GM23338 (cell line): ENCODE measurements at regions not wholly inside any gene's neighbourhood (a gene's known extent, or its start where the extent isn't known, plus 50 kb on each side); places are given as distances from the start of the nearest gene placed in this dataset.

ENCODE experiments used
- ATAC-seq: fragments of 200-7000 bp; cut with Tn5 transposase; 3 replicates; pipeline ENCODE4 v1.9.1; 2020
- DNase-seq: peaks from one replicate; pipeline ENCODE4 v3.0.0-alpha.2; 2015; ENCODE audit warnings: low spot score
- H2AFZ ChIP-seq: fragments of 200-600 bp; sonication (generic); 2 replicates; pipeline ENCODE4 v1.8.0; 2016; ENCODE audit warnings: antibody characterized with exemption, mild to moderate bottlenecking, moderate library complexity
- H3F3A ChIP-seq: fragments of 200-600 bp; sonication (generic); replicated peaks from 2 replicates; pipeline ENCODE4 v1.8.0; 2017; ENCODE audit warnings: antibody characterized with exemption, mixed run types, low read depth
- H3K27ac ChIP-seq: fragments of 200-600 bp; sonication (generic); 2 replicates; pipeline ENCODE4 v1.6.1; 2016; ENCODE audit warnings: low read depth
- H3K27me3 ChIP-seq: fragments of 200-600 bp; sonication (generic); 2 replicates; pipeline ENCODE4 v1.8.0; 2016; ENCODE audit warnings: mild to moderate bottlenecking, mixed run types, moderate library complexity; ENCODE audit not compliant: insufficient read depth
- H3K36me3 ChIP-seq: fragments of 200-600 bp; sonication (generic); 2 replicates; pipeline ENCODE4 v1.8.0; 2016; ENCODE audit warnings: mild to moderate bottlenecking; ENCODE audit not compliant: insufficient read depth
- H3K4me1 ChIP-seq: fragments of 200-600 bp; sonication (generic); 2 replicates; pipeline ENCODE4 v1.8.0; 2016; ENCODE audit warnings: mild to moderate bottlenecking, moderate library complexity; ENCODE audit not compliant: insufficient read depth
- H3K4me2 ChIP-seq: fragments of 200-600 bp; sonication (generic); 2 replicates; pipeline ENCODE4 v1.7.1; 2017; ENCODE audit warnings: mixed run types
- H3K4me3 ChIP-seq: fragments of 200-600 bp; sonication (generic); 2 replicates; pipeline ENCODE4 v1.6.1; 2016; ENCODE audit warnings: mixed run types
- H3K79me2 ChIP-seq: fragments of 200-600 bp; sonication (generic); replicated peaks from 2 replicates; pipeline ENCODE4 v1.8.0; 2017; ENCODE audit warnings: mild to moderate bottlenecking; ENCODE audit not compliant: insufficient read depth
- H3K9me2 ChIP-seq: fragments of 200-600 bp; sonication (generic); 2 replicates; pipeline ENCODE4 v1.8.0; 2017; ENCODE audit not compliant: insufficient read depth
- H4K20me1 ChIP-seq: fragments of 200-600 bp; sonication (generic); replicated peaks from 2 replicates; pipeline ENCODE4 v1.8.0; 2017; ENCODE audit warnings: mild to moderate bottlenecking; ENCODE audit not compliant: insufficient read depth
- H3K27ac Mint-ChIP-seq: 2 replicates; pipeline ENCODE4 v1.8.0; 2020; ENCODE audit warnings: inconsistent platforms, mild to moderate bottlenecking, moderate library complexity, mixed read lengths
- H3K27me3 Mint-ChIP-seq: 3 replicates; pipeline ENCODE4 v1.8.0; 2022; ENCODE audit warnings: low read depth, mild to moderate bottlenecking, moderate library complexity, mixed read lengths, inconsistent platforms; ENCODE audit not compliant: insufficient read depth, poor library complexity
- H3K36me3 Mint-ChIP-seq: 3 replicates; pipeline ENCODE4 v1.8.0; 2021; ENCODE audit warnings: low read depth, mild to moderate bottlenecking, inconsistent platforms, moderate library complexity, mixed read lengths
- H3K4me1 Mint-ChIP-seq: 3 replicates; pipeline ENCODE4 v1.8.0; 2020; ENCODE audit warnings: mild to moderate bottlenecking, inconsistent platforms, mixed read lengths
- H3K4me3 Mint-ChIP-seq: 3 replicates; pipeline ENCODE4 v1.8.0; 2021; ENCODE audit warnings: moderate library complexity, mild to moderate bottlenecking, inconsistent platforms, mixed read lengths
- H3K9me3 Mint-ChIP-seq: 3 replicates; pipeline ENCODE4 v1.8.0; 2020; ENCODE audit warnings: moderate library complexity, mild to moderate bottlenecking, inconsistent platforms, mixed read lengths
- EZH2 ChIP-seq: fragments of 200-600 bp; sonication (generic); IDR thresholded peaks from one replicate; pipeline ENCODE4 v1.8.0; 2017; ENCODE audit warnings: antibody characterized with exemption, mild to moderate bottlenecking, low read depth; ENCODE audit not compliant: unreplicated experiment
- EZH2phosphoT487 ChIP-seq: fragments of 200-600 bp; sonication (generic); IDR thresholded peaks from one replicate; pipeline ENCODE4 v1.8.1; 2018; ENCODE audit warnings: antibody characterized with exemption; ENCODE audit not compliant: unreplicated experiment
- JUNB ChIP-seq: IDR thresholded peaks from one replicate; pipeline ENCODE4 v1.6.1; 2016; ENCODE audit warnings: antibody characterized with exemption; ENCODE audit not compliant: unreplicated experiment
- STAT1 ChIP-seq: IDR thresholded peaks from one replicate; pipeline ENCODE4 v1.6.1; 2016; ENCODE audit warnings: antibody characterized with exemption; ENCODE audit not compliant: unreplicated experiment
- ZNF114 ChIP-seq: fragments of 250-450 bp; sonication (Bioruptor Pico); IDR thresholded peaks from 2 replicates; pipeline ENCODE4 v1.5.0; 2020; ENCODE audit warnings: mild to moderate bottlenecking, moderate library complexity
- ZNF331 ChIP-seq: fragments of 250-450 bp; sonication (Bioruptor Pico); IDR thresholded peaks from 2 replicates; pipeline ENCODE4 v1.5.0; 2020; ENCODE audit warnings: low read depth, mild to moderate bottlenecking, moderate library complexity
- TF ChIP-seq, protein P1 (sequence below): IDR thresholded peaks from one replicate; pipeline ENCODE4 v1.6.1; 2018; ENCODE audit warnings: antibody characterized with exemption; ENCODE audit not compliant: unreplicated experiment
- TF ChIP-seq, protein P2 (sequence below): IDR thresholded peaks from 2 replicates; pipeline ENCODE4 v1.6.1; 2016; ENCODE audit warnings: antibody characterized with exemption
- TF ChIP-seq, protein P3 (sequence below), 2 experiments: fragments of 200-600 bp in 1 of 2; sonication (generic) in 1 of 2; conservative IDR thresholded peaks; 2 replicates each; pipeline versions ENCODE4 v1.5.1 to v1.6.1; 2016 to 2017; ENCODE audit warnings: antibody characterized with exemption in 2 of 2, low read depth in 2 of 2, mild to moderate bottlenecking in 2 of 2, moderate library complexity in 1 of 2

DNA sequence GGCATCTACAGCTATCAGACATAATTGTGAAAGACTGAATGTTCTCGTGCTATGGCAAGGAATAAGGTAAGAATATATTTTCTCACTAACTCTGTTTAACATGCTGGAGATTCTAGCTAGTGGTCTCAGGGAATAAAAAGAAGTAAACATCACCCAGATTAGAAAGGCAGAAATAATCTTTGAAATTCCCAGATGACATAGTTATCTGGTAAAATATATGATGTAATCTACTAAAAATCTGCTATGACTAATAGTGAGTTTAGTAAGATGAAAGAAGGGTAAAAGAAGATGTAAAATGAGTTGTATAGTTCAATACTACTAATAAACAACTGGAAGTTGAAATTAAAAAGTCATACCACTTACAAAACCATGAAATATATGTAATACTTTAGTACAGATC, 134.2 kb downstream of the DSC3 start (continued):
- TF ChIP-seq, protein P1, sequence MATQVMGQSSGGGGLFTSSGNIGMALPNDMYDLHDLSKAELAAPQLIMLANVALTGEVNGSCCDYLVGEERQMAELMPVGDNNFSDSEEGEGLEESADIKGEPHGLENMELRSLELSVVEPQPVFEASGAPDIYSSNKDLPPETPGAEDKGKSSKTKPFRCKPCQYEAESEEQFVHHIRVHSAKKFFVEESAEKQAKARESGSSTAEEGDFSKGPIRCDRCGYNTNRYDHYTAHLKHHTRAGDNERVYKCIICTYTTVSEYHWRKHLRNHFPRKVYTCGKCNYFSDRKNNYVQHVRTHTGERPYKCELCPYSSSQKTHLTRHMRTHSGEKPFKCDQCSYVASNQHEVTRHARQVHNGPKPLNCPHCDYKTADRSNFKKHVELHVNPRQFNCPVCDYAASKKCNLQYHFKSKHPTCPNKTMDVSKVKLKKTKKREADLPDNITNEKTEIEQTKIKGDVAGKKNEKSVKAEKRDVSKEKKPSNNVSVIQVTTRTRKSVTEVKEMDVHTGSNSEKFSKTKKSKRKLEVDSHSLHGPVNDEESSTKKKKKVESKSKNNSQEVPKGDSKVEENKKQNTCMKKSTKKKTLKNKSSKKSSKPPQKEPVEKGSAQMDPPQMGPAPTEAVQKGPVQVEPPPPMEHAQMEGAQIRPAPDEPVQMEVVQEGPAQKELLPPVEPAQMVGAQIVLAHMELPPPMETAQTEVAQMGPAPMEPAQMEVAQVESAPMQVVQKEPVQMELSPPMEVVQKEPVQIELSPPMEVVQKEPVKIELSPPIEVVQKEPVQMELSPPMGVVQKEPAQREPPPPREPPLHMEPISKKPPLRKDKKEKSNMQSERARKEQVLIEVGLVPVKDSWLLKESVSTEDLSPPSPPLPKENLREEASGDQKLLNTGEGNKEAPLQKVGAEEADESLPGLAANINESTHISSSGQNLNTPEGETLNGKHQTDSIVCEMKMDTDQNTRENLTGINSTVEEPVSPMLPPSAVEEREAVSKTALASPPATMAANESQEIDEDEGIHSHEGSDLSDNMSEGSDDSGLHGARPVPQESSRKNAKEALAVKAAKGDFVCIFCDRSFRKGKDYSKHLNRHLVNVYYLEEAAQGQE: no peak
- no peak for TF ChIP-seq ZNF114 (CRISPR knock-in tag)

DNA sequence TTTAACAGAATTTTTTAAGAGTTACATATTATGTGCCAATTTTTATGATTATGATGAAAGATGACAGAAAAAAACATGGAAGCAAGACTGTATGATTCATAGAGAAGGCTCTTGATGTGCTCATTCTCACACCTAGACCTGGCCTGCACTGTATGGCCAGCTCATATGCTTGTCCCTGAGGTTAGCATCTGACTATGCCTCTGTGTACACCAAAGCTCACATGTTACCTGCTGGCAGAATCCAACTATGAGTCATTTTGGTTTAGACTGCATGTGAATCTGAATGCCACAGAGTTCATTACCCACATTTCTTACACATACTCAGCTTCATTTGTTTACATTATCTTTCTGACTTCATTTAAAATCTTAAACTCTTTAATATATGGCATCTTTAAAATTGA, 139.0 kb downstream of the DSC3 start:
- no peak overlapping the region for H3K4me3 ChIP-seq
- H3K27ac ChIP-seq: no peak overlapping the region
- Mint-ChIP-seq H3K36me3 (no peaks in the 10 kb centered on the region), H3K27me3 (no peaks in the 10 kb centered on the region), H3K9me3 (no peaks in the 10 kb centered on the region), H3K27ac (no peak overlapping the region), H3K4me1 (peaks cover 14% of the 10 kb centered on the region), H3K4me3 (no peak overlapping the region)
- H3K4me1 ChIP-seq: peaks cover 6% of the 10 kb centered on the region
- no peaks in the 10 kb centered on the region for H3K79me2 ChIP-seq
- no peak for ATAC-seq
- H4K20me1 ChIP-seq: no peaks in the 10 kb centered on the region
- H3K36me3 ChIP-seq: no peaks in the 10 kb centered on the region
- H3F3A ChIP-seq: no peaks in the 10 kb centered on the region
- no peak overlapping the region for H3K4me2 ChIP-seq
- H3K27me3 ChIP-seq: no peaks in the 10 kb centered on the region
- no peak overlapping the region for H2AFZ ChIP-seq
- DNase-seq: no peak
- no peaks in the 10 kb centered on the region for H3K9me2 ChIP-seq
- TF ChIP-seq, protein P2, sequence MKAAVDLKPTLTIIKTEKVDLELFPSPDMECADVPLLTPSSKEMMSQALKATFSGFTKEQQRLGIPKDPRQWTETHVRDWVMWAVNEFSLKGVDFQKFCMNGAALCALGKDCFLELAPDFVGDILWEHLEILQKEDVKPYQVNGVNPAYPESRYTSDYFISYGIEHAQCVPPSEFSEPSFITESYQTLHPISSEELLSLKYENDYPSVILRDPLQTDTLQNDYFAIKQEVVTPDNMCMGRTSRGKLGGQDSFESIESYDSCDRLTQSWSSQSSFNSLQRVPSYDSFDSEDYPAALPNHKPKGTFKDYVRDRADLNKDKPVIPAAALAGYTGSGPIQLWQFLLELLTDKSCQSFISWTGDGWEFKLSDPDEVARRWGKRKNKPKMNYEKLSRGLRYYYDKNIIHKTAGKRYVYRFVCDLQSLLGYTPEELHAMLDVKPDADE: no peak
- no peak for TF ChIP-seq ZNF331 (CRISPR knock-in tag)
- TF ChIP-seq, protein P3, sequence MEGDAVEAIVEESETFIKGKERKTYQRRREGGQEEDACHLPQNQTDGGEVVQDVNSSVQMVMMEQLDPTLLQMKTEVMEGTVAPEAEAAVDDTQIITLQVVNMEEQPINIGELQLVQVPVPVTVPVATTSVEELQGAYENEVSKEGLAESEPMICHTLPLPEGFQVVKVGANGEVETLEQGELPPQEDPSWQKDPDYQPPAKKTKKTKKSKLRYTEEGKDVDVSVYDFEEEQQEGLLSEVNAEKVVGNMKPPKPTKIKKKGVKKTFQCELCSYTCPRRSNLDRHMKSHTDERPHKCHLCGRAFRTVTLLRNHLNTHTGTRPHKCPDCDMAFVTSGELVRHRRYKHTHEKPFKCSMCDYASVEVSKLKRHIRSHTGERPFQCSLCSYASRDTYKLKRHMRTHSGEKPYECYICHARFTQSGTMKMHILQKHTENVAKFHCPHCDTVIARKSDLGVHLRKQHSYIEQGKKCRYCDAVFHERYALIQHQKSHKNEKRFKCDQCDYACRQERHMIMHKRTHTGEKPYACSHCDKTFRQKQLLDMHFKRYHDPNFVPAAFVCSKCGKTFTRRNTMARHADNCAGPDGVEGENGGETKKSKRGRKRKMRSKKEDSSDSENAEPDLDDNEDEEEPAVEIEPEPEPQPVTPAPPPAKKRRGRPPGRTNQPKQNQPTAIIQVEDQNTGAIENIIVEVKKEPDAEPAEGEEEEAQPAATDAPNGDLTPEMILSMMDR (conservative IDR thresholded peaks at IDR 0.05; ENCODE audit: low read depth in 2 of 2): no peak
- no peak for TF ChIP-seq EZH2phosphoT487
- TF ChIP-seq JUNB: no peak
- no peak for TF ChIP-seq EZH2
- no peak for TF ChIP-seq STAT1
- TF ChIP-seq, protein P1: no peak
